ENCODE measurements at regions not wholly inside any gene's neighbourhood (a gene's known extent, or its start where the extent isn't known, plus 50 kb on each side); places are given as distances from the start of the nearest gene placed in this dataset.

DNA sequence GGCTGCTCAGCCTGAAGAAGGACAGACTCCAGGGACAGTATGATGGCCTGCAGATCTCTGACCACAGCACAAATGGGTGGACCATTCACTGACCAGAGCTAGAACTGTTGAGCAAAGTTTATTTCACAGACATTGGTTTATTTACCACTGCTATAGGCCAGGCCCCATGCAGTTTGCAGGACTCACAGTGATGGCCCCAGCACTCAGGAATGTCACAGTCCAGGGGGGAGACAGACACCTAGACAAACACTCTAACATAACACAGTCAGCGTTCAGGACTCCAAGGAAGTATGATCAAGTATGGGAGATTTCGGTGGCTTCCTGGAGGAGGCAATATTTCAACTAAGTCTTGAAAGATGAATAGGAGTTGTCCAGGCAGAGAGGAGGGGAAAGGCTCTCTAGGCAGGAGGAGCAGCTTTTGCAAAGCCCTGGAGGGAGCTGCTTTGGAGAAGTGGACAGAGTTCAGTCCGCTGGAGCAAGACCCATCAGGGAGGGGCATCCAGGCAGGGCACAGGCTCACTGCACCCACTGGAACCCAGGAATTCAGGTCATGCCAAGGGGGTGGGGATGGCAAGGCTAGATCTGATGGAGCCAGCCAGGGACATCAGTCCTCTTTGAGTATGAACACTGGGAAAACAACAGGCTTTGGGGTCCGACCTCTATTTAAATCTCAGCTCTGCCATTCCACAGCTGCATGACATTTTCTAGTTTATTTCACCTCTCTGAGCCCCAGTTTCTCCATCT lies 454.3 kb downstream of the MATN1 start:
- H3K36me3 ChIP-seq (ENCODE audit: insufficient read depth): no peaks in the 10 kb centered on the region
- H3K9ac ChIP-seq: no peak overlapping the region
- no peaks in the 10 kb centered on the region for H3K79me2 ChIP-seq (ENCODE audit: insufficient read depth, low read depth)
- H3K4me1 ChIP-seq (ENCODE audit: low read depth, poor library complexity, severe bottlenecking): no peaks in the 10 kb centered on the region
- TF ChIP-seq, protein P1, sequence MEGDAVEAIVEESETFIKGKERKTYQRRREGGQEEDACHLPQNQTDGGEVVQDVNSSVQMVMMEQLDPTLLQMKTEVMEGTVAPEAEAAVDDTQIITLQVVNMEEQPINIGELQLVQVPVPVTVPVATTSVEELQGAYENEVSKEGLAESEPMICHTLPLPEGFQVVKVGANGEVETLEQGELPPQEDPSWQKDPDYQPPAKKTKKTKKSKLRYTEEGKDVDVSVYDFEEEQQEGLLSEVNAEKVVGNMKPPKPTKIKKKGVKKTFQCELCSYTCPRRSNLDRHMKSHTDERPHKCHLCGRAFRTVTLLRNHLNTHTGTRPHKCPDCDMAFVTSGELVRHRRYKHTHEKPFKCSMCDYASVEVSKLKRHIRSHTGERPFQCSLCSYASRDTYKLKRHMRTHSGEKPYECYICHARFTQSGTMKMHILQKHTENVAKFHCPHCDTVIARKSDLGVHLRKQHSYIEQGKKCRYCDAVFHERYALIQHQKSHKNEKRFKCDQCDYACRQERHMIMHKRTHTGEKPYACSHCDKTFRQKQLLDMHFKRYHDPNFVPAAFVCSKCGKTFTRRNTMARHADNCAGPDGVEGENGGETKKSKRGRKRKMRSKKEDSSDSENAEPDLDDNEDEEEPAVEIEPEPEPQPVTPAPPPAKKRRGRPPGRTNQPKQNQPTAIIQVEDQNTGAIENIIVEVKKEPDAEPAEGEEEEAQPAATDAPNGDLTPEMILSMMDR (conservative IDR thresholded peaks at IDR 0.05; ENCODE audit: low read depth, low read length): no peak
- no peaks in the 10 kb centered on the region for H4K20me1 ChIP-seq (ENCODE audit: insufficient read depth)
- no peak overlapping the region for H3K4me3 ChIP-seq (IDR thresholded peaks at IDR 0.05; ENCODE audit: insufficient read depth, low read depth, low read length)
- H2AFZ ChIP-seq (ENCODE audit: low read depth): no peak overlapping the region
- H3K27me3 ChIP-seq (ENCODE audit: insufficient read depth, low read depth): peaks cover 2% of the 10 kb centered on the region; the same call in 1 of the 2 replicates
- no peak overlapping the region for H3K4me2 ChIP-seq
- H3K27ac ChIP-seq: no peak overlapping the region

DNA sequence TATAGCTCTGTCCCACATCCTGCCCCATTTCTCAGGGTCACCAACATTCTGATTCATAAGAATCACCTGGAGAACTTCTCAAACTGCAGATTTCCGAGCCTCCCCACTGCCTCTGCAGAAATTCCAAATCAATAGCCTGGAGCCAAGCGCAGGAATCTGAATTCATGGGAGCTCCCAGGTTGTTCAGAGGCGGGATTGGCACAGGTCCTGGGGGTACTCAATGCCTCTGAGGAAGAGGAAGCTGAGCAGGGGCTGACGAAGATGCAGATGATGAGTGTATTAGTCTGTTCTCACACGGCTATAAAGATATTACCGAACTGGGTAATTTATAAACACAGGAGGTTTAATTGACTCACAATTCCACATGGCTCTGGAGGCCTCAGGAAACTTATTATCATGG lies 455.5 kb downstream of the MATN1 start:
- Histone ChIP-seq H3K79me2 (ENCODE audit: insufficient read depth, low read depth) (no peaks in the 10 kb centered on the region), H3K4me1 (ENCODE audit: low read depth, poor library complexity, severe bottlenecking) (no peaks in the 10 kb centered on the region), H4K20me1 (ENCODE audit: insufficient read depth) (no peaks in the 10 kb centered on the region), H3K4me3 (IDR thresholded peaks at IDR 0.05; ENCODE audit: insufficient read depth, low read depth, low read length) (no peak overlapping the region), H2AFZ (ENCODE audit: low read depth) (no peak overlapping the region), H3K4me2 (no peak overlapping the region), H3K27me3 (ENCODE audit: insufficient read depth, low read depth) (peaks cover 2% of the 10 kb centered on the region; the same call in 1 of the 2 replicates), H3K36me3 (ENCODE audit: insufficient read depth) (no peaks in the 10 kb centered on the region), H3K27ac (no peak overlapping the region), H3K9ac (no peak overlapping the region)
- TF ChIP-seq, protein P1 (conservative IDR thresholded peaks at IDR 0.05; ENCODE audit: low read depth, low read length): no peak

DNA sequence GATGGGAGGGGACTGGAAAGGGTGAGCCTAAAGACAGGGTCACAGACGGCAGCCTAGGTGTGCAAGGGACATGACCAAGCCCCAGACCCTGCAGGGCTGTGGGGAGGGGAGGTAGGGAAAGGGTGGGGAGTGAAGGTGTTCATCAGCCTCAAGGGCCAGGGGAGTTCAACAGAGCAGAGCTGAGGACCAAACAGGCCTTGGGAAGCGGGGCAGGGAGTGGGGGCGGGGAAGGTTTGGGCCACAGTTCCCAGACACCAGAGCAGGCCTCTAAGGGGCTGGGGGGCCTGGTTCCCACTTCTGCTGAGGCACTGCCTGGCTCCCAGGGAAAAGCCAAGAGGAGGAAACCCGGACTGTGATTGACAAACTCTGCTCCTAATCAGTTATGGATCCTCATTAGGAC lies 456.3 kb downstream of the MATN1 start:
- Histone ChIP-seq H3K79me2 (ENCODE audit: insufficient read depth, low read depth) (no peaks in the 10 kb centered on the region), H3K4me1 (ENCODE audit: low read depth, poor library complexity, severe bottlenecking) (no peaks in the 10 kb centered on the region), H2AFZ (ENCODE audit: low read depth) (no peak overlapping the region), H3K9ac (no peak overlapping the region), H3K27ac (no peak overlapping the region), H3K4me3 (IDR thresholded peaks at IDR 0.05; ENCODE audit: insufficient read depth, low read depth, low read length) (no peak overlapping the region), H3K4me2 (no peak overlapping the region), H3K36me3 (ENCODE audit: insufficient read depth) (no peaks in the 10 kb centered on the region), H4K20me1 (ENCODE audit: insufficient read depth) (no peaks in the 10 kb centered on the region), H3K27me3 (ENCODE audit: insufficient read depth, low read depth) (peaks cover 2% of the 10 kb centered on the region; the same call in 1 of the 2 replicates)
- TF ChIP-seq, protein P1 (conservative IDR thresholded peaks at IDR 0.05; ENCODE audit: low read depth, low read length): no peak

DNA sequence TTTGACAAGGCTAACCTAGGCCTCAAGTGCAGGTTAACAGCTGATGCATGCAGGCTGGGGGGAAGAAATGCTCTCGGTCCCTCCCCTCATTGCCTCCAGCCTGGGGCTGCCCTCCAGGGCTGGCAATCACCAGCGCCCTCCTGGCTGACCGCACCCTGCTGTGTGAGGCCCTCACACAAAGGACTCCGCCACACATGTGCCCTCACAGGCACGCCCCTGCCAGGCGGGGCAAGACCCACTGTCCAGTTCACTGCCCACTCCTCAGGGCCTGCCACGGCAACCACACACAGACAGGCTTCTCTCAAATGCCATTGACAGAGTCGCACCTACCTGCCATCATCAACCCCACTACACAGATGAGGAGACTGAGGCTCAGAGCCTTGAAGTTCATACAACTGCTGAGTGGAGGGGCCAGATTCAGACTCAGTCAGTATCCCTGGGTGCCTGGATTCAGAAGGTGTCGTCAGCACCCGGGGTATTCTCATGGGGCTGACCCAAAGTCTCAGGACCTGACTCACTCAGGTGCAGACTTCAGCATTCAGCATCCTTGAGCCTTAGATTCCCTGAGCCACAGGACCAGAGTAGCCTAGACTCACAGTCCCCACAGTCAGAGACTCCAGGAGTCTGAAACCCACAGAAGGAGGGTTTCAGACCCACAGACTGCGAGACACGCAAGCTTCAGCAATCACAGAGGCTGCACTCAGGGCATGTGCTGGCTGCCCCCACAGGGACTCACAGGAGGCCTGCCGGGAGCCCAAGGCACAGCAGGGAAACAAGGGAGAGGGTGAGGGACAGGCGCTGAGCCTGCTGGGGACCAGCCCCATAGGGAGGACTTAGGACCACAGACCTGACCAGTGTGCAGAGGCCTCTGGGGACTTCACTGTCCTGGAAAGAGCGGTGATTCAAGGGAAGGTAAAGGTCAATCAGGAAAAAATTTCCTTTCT lies 458.0 kb downstream of the MATN1 start:
- no peaks in the 10 kb centered on the region for H4K20me1 ChIP-seq (ENCODE audit: insufficient read depth)
- no peak overlapping the region for H2AFZ ChIP-seq (ENCODE audit: low read depth)
- TF ChIP-seq, protein P1 (conservative IDR thresholded peaks at IDR 0.05; ENCODE audit: low read depth, low read length): no peak
- peaks cover 2% of the 10 kb centered on the region; the same call in 1 of the 2 replicates for H3K27me3 ChIP-seq (ENCODE audit: insufficient read depth, low read depth)
- no peaks in the 10 kb centered on the region for H3K79me2 ChIP-seq (ENCODE audit: insufficient read depth, low read depth)
- H3K4me3 ChIP-seq (IDR thresholded peaks at IDR 0.05; ENCODE audit: insufficient read depth, low read depth, low read length): no peak overlapping the region
- H3K4me2 ChIP-seq: no peak overlapping the region
- H3K4me1 ChIP-seq (ENCODE audit: low read depth, poor library complexity, severe bottlenecking): no peaks in the 10 kb centered on the region
- no peaks in the 10 kb centered on the region for H3K36me3 ChIP-seq (ENCODE audit: insufficient read depth)
- no peak overlapping the region for H3K9ac ChIP-seq
- H3K27ac ChIP-seq: no peak overlapping the region

Measured in KMS-11 (cell line).